Gastroesophageal sphincter (tissue), 4 donors: ENCODE measurements at regions not wholly inside any gene's neighbourhood (a gene's known extent, or its start where the extent isn't known, plus 50 kb on each side); places are given as distances from the start of the nearest gene placed in this dataset.

Experiments used
- ATAC-seq: fragments of 150-250 bp; one replicate; pipeline ENCODE4 v1.9.1; 2016; ENCODE audit warnings: mild to moderate bottlenecking, moderate library complexity
- H3K27ac ChIP-seq, 4 donors: fragments of 200-600 bp; sonication (generic) in 3 of 4; 1 replicate in 3 of 4; 2 replicates in 1 of 4; pipeline ENCODE4 v1.5.1; 2016 to 2019
- H3K27me3 ChIP-seq: fragments of 200-600 bp; sonication (generic); one replicate; pipeline ENCODE4 v1.5.1; 2019
- H3K36me3 ChIP-seq, 2 donors: fragments of 200-600 bp; sonication (generic); one replicate each; pipeline ENCODE4 v1.5.1; 2019; ENCODE audit warnings: control low read depth in 1 of 2
- H3K4me1 ChIP-seq, 3 donors: fragments of 200-600 bp; sonication (generic); 1 replicate in 2 of 3; 2 replicates in 1 of 3; pipeline ENCODE4 v1.5.1; 2016 to 2019; ENCODE audit warnings: control low read depth in 2 of 3
- H3K4me3 ChIP-seq, 2 donors: fragments of 200-600 bp; sonication (generic); one replicate each; pipeline ENCODE4 v1.5.1; 2019; ENCODE audit warnings: mild to moderate bottlenecking in 1 of 2, moderate library complexity in 1 of 2
- H3K9me3 ChIP-seq, 3 donors: fragments of 200-600 bp; sonication (generic); one replicate each; pipeline ENCODE4 v1.5.1; 2017 to 2019; ENCODE audit warnings: control low read depth in 2 of 3
- EP300 ChIP-seq: sonication (generic); formaldehyde crosslinking; IDR thresholded peaks from one replicate; pipeline ENCODE4 v1.6.1; 2017; ENCODE audit warnings: antibody characterized with exemption, mild to moderate bottlenecking
- POLR2A ChIP-seq, 2 donors: fragments of 450-650 bp; IDR thresholded peaks; one replicate each; pipeline ENCODE4 v1.6.1; 2017; ENCODE audit warnings: antibody characterized with exemption in 2 of 2, mild to moderate bottlenecking in 2 of 2, moderate library complexity in 1 of 2
- POLR2AphosphoS5 ChIP-seq: sonication (generic); formaldehyde crosslinking; IDR thresholded peaks from one replicate; pipeline ENCODE4 v1.6.1; 2017; ENCODE audit warnings: antibody characterized with exemption
- whole genome bisulfite sequencing, 2 donors: methylation state at CpG; one replicate each; pipeline ENCODE4 v1.1.5; 2018; ENCODE audit warnings: low coverage in 1 of 2; 5-methylcytosine and 5-hydroxymethylcytosine counted together
- TF ChIP-seq, protein P1 (sequence below), 4 experiments: fragments of 200-600 bp in 2 of 4; fragments of 450-650 bp in 2 of 4; sonication (generic) in 1 of 4; IDR thresholded peaks; one replicate each; pipeline ENCODE4 v1.5.1; 2017 to 2019; ENCODE audit warnings: antibody characterized with exemption in 4 of 4, mild to moderate bottlenecking in 2 of 4, moderate library complexity in 2 of 4

DNA sequence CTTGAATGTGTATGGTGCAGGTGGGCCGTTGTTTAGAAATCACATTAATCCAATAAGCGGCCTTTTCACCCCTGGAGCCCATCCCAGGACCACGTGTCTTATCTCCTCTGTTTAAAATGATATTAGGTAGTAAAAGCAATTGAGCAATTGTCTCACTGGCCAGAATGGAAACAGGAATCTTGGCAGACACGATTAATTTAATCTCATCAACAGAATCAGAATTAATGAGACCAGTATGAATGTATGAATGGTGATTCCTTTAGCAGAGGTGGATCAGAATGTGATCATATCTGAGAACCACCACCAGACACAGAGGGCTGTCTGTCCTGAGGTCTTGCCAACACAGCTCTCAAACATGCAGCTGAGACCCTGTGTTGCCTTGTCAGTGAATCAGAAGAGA lies 1591.4 kb downstream of the REEP3 start:
- H3K36me3 ChIP-seq, result no peaks in the 10 kb centered on the region
- no peak for ATAC-seq
- no peak overlapping the region for H3K4me3 ChIP-seq
- WGBS, 2 donors, result 67% methylated on average over 1 to 4 of the region's 4 CpGs
- H3K4me1 ChIP-seq, result no peaks in the 10 kb centered on the region
- no peak overlapping the region for H3K27ac ChIP-seq
- no peak for TF ChIP-seq POLR2A (IDR thresholded peaks at IDR 0.05)
- TF ChIP-seq POLR2AphosphoS5, result no peak
- TF ChIP-seq, protein P1, sequence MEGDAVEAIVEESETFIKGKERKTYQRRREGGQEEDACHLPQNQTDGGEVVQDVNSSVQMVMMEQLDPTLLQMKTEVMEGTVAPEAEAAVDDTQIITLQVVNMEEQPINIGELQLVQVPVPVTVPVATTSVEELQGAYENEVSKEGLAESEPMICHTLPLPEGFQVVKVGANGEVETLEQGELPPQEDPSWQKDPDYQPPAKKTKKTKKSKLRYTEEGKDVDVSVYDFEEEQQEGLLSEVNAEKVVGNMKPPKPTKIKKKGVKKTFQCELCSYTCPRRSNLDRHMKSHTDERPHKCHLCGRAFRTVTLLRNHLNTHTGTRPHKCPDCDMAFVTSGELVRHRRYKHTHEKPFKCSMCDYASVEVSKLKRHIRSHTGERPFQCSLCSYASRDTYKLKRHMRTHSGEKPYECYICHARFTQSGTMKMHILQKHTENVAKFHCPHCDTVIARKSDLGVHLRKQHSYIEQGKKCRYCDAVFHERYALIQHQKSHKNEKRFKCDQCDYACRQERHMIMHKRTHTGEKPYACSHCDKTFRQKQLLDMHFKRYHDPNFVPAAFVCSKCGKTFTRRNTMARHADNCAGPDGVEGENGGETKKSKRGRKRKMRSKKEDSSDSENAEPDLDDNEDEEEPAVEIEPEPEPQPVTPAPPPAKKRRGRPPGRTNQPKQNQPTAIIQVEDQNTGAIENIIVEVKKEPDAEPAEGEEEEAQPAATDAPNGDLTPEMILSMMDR (IDR thresholded peaks at IDR 0.05), result no peak
- TF ChIP-seq EP300, result no peak
- no peaks in the 10 kb centered on the region for H3K27me3 ChIP-seq
- no peaks in the 10 kb centered on the region for H3K9me3 ChIP-seq

DNA sequence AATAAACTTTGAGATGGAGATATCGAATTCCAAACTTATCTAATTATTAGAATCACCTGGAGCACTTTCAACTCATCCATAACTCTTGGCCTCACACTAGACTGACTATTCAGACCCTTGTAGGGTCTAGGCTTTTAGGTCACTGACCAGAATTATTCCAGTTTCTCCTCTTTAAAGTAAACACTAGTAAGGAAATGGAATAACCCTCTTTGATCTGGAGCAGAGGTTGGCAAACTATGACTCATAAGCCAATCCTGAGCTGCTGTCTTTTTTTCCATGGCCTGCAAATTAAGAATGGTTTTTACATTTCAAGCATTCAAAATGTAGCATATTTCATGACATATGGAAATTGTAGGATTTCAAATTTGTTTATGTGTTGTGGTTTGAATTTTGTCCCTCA lies 1601.9 kb downstream of the REEP3 start:
- ATAC-seq, result no peak
- H3K27me3 ChIP-seq, result no peaks in the 10 kb centered on the region

GRCh38 chr10:65125212-65125611 lies 1604.0 kb downstream of the REEP3 start:
- TF ChIP-seq, protein P1 (IDR thresholded peaks at IDR 0.05), result no peak
- no peak for TF ChIP-seq POLR2AphosphoS5
- no peak for TF ChIP-seq POLR2A (IDR thresholded peaks at IDR 0.05)
- TF ChIP-seq EP300, result no peak
- WGBS, 2 donors, result 45 to 65% methylated on average over 2 of the region's 2 CpGs
- Histone ChIP-seq H3K27me3 (no peaks in the 10 kb centered on the region), H3K4me3 (no peak overlapping the region), H3K36me3 (no peaks in the 10 kb centered on the region), H3K9me3 (no peaks in the 10 kb centered on the region), H3K4me1 (no peaks in the 10 kb centered on the region), H3K27ac (no peak overlapping the region)
- no peak for ATAC-seq

More for the DNA sequence above, 1601.9 kb downstream of the REEP3 start:
- Histone ChIP-seq H3K4me1 (no peaks in the 10 kb centered on the region), H3K9me3 (no peaks in the 10 kb centered on the region), H3K4me3 (no peak overlapping the region), H3K36me3 (no peaks in the 10 kb centered on the region), H3K27ac (no peak overlapping the region)
- WGBS, 2 donors, result 79 to 100% methylated on average over 1 of the region's 1 CpG
- TF ChIP-seq, protein P1 (IDR thresholded peaks at IDR 0.05), result no peak
- TF ChIP-seq EP300 (no peak), POLR2AphosphoS5 (no peak), POLR2A (IDR thresholded peaks at IDR 0.05) (no peak)

DNA sequence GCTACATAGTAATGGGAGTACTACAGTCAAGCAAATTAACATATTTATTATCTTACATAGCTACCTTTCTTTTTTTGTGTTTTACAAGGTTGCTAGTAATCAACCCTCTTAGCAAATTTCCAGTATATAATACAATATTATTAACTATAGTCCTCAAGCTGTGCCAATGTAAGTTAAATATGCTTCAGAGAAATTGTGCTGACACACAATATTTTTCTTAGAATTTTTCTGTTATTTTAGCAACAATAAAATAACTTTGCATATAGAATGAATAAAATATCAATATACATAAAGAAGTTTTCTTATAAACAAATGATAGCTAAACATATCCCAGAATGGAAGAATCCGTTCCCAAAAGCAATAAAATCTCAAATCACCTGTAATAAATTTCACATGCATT lies 1605.1 kb downstream of the REEP3 start:
- no peak for ATAC-seq
- no peak overlapping the region for H3K4me3 ChIP-seq
- WGBS, 2 donors, result 84 to 92% methylated on average over 1 of the region's 1 CpG

DNA sequence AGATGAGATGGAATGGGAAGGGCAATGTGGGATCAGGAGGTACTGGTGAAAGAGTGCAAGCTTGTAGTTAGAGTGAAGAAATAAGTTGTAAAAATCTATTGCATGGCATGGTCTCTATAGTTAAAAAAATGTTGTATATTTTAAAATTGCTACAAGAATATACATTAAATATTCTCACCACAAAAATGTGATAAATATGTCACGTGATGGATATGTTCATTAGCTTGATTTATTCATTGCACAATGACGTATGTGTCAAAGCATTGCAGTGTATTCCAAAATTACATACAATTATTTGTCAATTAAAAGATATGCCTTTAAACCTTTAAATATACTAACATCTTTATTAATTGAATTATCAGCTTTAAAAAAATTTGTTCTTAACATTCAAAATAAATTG lies 1607.1 kb downstream of the REEP3 start:
- H3K4me3 ChIP-seq, result no peak overlapping the region
- no peak for TF ChIP-seq POLR2A (IDR thresholded peaks at IDR 0.05)
- no peaks in the 10 kb centered on the region for H3K27me3 ChIP-seq
- no peaks in the 10 kb centered on the region for H3K36me3 ChIP-seq
- H3K27ac ChIP-seq, result no peak overlapping the region
- ATAC-seq, result no peak
- no peaks in the 10 kb centered on the region for H3K4me1 ChIP-seq
- no peaks in the 10 kb centered on the region for H3K9me3 ChIP-seq
- 81 to 83% methylated on average over 2 of the region's 2 CpGs for WGBS, 2 donors

More for the DNA sequence above, 1605.1 kb downstream of the REEP3 start:
- H3K9me3 ChIP-seq, result no peaks in the 10 kb centered on the region
- no peaks in the 10 kb centered on the region for H3K36me3 ChIP-seq
- H3K27ac ChIP-seq, result no peak overlapping the region
- no peaks in the 10 kb centered on the region for H3K27me3 ChIP-seq
- H3K4me1 ChIP-seq, result no peaks in the 10 kb centered on the region
- TF ChIP-seq, protein P1 (IDR thresholded peaks at IDR 0.05), result no peak
- no peak for TF ChIP-seq POLR2AphosphoS5
- no peak for TF ChIP-seq POLR2A (IDR thresholded peaks at IDR 0.05)
- TF ChIP-seq EP300, result no peak
